IMR-90 (cell line): ENCODE measurements at regions not wholly inside any gene's neighbourhood (a gene's known extent, or its start where the extent isn't known, plus 50 kb on each side); places are given as distances from the start of the nearest gene placed in this dataset.

Experiments
- BHLHE40 ChIP-seq: fragments of 150-350 bp; IDR thresholded peaks from 2 replicates; pipeline ENCODE4 v1.6.1; 2016; ENCODE audit warnings: mild to moderate bottlenecking, low read depth, low read length
- CEBPB ChIP-seq: IDR thresholded peaks from 2 replicates; pipeline ENCODE4 v1.6.1; 2012; ENCODE audit warnings: low read depth, low read length, improper control_type of control experiment
- CTCF ChIP-seq: conservative IDR thresholded peaks from 2 replicates; pipeline ENCODE4 v1.5.1; 2012; ENCODE audit warnings: mild to moderate bottlenecking, low read depth, low read length, improper control_type of control experiment
- MAFK ChIP-seq: IDR thresholded peaks from 2 replicates; pipeline ENCODE4 v1.6.1; 2012; ENCODE audit warnings: low read depth, low read length, improper control_type of control experiment
- MAZ ChIP-seq: IDR thresholded peaks from 2 replicates; pipeline ENCODE4 v1.6.1; 2012; ENCODE audit warnings: low read depth, mild to moderate bottlenecking, low read length, improper control_type of control experiment, moderate library complexity, borderline replicate concordance
- NFE2L2 ChIP-seq: fragments of 150-350 bp; IDR thresholded peaks from 2 replicates; pipeline ENCODE4 v1.6.1; 2016; ENCODE audit warnings: low read depth, mild to moderate bottlenecking, low read length
- POLR2A ChIP-seq: IDR thresholded peaks from 2 replicates; pipeline ENCODE4 v1.6.1; 2012; ENCODE audit warnings: mild to moderate bottlenecking, low read depth, low read length
- RAD21 ChIP-seq: IDR thresholded peaks from 2 replicates; pipeline ENCODE4 v1.6.1; 2012; ENCODE audit warnings: low read length, improper control_type of control experiment
- RFX5 ChIP-seq: IDR thresholded peaks from 2 replicates; pipeline ENCODE4 v1.8.0; 2012; ENCODE audit warnings: low read depth, mild to moderate bottlenecking, low read length, moderate library complexity

- TF ChIP-seq CEBPB (no peak), CTCF (no peak), RAD21 (no peak), MAZ (no peak), MAFK (no peak), NFE2L2 (no peak), POLR2A (no peak), BHLHE40 (no peak), RFX5 (no peak)
These were observed 132.5 kb upstream of the INTU start for GRCh38 chr4:127500242-127500641.
